Suprapubic skin (tissue), 3 donors: ENCODE measurements at regions not wholly inside any gene's neighbourhood (a gene's known extent, or its start where the extent isn't known, plus 50 kb on each side); places are given as distances from the start of the nearest gene placed in this dataset.

ENCODE experiments used
- CTCF ChIP-seq, 2 donors: fragments of 200-600 bp in 1 of 2; fragments of 450-650 bp in 1 of 2; sonication (generic) in 1 of 2; IDR thresholded peaks; one replicate each; pipeline ENCODE4 v1.5.1; 2016 to 2019; ENCODE audit warnings: antibody characterized with exemption in 2 of 2, mild to moderate bottlenecking in 1 of 2, moderate library complexity in 1 of 2
- EP300 ChIP-seq: sonication (generic); formaldehyde crosslinking; IDR thresholded peaks from one replicate; pipeline ENCODE4 v1.6.1; 2017; ENCODE audit warnings: antibody characterized with exemption
- POLR2A ChIP-seq, 2 donors: fragments of 450-650 bp; IDR thresholded peaks; one replicate each; pipeline ENCODE4 v1.6.1; 2017; ENCODE audit warnings: antibody characterized with exemption in 2 of 2, mild to moderate bottlenecking in 2 of 2, moderate library complexity in 2 of 2

- no peak for TF ChIP-seq EP300
- no peak for TF ChIP-seq POLR2A (IDR thresholded peaks at IDR 0.05)
- TF ChIP-seq CTCF (IDR thresholded peaks at IDR 0.05): no peak
Observed at GRCh38 chr22:49271369-49271727, 556.3 kb downstream of the BRD1 start.
